ENCODE measurements at regions not wholly inside any gene's neighbourhood (a gene's known extent, or its start where the extent isn't known, plus 50 kb on each side); places are given as distances from the start of the nearest gene placed in this dataset.
"Not testable (repeated sequence)": the region's sequence is repeated elsewhere in the genome, so short reads cannot be mapped to it uniquely, and the experiment has no call there.

DNA sequence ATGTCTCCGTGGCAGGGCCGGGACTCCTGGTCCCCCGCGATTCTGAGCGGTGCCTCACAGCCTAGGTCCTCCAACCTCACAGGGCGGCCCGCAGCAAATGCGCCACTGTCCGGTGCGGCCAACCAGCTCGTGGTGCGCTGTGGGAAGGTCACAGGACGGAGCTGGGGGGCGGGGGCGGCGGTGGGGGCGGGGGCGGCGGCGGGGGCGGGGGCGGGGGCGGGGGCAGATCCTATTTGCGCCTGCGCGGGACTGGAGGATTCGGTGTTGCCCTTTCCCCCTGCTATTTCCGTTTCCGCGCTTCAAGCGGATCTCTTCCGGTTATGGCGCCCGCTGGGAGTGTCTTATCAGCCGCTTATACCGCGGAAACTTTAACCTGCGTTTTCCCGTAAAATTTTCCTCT is 106.7 kb upstream of the SNRPN start:
- DNase-seq: no peak

DNA sequence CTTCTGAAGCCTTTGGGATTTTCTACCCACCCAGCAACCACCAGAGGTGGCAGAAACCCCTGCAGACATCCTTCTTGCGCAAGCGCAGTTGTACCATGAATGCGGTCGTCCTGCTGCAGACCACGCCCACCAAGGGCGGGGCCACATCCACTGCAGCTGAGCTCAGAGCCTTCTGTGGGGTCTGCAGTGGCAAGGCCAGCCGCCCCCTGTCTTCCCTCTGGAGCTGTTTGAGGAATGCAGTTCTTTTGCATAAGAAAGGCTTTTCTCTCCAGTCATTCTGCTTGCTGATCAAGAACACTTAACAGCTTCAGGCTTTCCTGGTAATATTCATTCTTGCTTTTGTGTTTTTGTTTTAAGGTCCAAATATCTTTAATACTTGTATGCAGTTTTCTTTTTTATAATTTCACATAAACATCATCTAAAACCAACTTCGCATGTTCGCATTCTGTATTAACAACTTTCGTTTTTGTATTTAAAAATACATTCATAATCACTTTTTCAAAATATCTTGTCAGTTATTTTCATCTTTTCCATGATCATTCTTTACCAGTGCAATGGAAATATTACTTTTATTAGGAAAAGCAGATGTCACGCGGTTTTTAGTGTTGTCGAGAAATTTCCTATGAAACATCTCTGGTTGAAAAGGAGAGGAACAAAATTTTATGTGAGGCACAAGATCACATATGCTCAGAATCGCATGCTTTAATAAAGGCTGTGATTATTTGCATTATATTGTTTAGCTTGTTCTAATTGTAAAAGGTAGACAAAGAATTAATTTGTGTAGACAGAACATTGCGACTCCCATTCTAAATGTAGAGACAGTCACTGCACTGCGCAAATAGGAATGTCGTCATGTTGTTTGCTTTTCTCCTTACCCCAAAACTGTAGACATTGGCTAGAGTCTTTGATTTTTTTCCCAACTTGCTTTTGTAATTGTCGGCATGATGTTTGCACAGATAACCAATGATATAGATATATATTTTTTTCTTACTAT is 98.1 kb upstream of the SNRPN start:
- no peak for DNase-seq

DNA sequence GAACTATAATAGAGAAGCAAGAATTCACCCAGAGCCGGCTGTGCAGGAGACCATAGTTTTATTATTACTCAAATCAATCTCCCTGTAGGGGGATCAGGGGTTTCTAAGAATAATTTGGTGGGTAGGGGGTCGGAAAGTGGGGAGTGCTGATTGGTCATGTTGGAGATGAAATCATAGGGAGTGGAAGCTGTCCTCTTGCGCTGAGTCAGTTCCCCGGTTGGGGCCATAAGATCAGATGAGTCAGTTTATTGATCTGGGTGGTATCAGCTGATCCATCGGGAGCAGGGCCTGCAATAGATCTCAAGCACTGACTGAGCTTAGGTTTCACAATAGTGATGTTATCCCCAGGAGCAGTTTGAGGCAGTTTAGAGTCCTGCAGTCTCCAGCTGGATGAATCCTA is 97.0 kb upstream of the SNRPN start:
- no peak for DNase-seq

DNA sequence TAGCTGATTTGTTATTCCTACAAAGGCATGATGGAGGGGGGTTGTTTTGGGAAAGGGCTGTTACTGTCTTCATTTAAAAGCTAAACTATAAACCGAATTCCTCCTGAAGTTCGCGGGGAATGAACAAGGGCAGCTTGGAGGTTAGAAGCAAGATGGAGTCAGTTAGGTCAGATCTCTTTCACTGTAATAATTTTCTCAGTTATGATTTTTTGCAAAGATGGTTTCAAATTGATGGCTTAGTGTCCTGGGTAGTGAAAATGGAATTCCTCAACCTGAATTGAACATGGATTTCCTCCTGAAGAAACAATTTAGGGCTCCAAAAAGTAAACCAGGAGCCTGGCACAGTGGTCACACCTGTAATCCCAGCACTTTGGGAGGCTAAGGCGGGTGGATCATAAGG is 96.6 kb upstream of the SNRPN start:
- DNase-seq: not testable (repeated sequence)

- DNase-seq: no peak
Measured at GRCh38 chr15:24858737-24859601, 95.8 kb upstream of the SNRPN start.

- no peak for DNase-seq
Measured at GRCh38 chr15:24861014-24861690, 93.6 kb upstream of the SNRPN start.

- DNase-seq: no peak
Measured at GRCh38 chr15:24862726-24863521, 91.9 kb upstream of the SNRPN start.

DNA sequence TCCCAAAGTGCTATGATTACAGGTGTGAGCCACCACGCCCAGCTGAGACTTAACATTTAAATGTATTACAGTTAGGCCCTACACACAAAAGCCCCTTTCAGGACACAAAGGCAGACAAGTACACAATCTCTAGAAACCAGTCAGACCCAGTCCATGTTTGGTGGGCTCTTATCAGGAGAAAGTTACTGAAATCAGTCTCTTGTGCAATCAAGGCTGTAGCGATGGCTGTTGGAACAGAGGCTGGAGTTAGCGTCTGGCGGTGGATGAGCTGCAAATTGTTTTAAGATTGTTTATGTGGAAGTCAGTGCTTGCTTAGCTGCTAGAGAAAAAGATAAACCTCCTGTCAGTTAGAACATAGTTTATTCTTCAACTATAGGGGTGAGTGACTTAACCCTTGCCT is 89.5 kb upstream of the SNRPN start:
- no peak for DNase-seq

DNA sequence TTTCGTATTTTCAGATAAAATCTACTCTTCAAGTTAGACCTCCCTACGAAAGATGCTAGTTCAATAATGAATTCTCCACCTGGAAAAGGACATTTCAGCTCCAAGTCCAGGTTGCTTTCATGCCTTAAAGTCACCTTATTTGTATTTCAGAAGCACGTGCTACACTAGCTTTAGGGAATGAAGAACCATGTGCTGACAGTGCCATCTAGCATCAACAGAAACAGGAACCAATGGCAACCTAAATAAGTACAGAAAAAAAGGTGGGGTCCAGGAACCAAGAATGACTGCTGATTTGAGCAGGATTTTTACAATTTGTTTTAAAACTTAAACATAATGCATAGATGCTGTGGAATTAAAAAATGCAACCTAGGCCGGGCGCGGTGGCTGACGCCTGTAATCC is 77.6 kb upstream of the SNRPN start:
- DNase-seq: no peak

- no peak for DNase-seq
Measured at GRCh38 chr15:24878153-24878552, 76.6 kb upstream of the SNRPN start.

- no peak for DNase-seq
Measured at GRCh38 chr15:24879492-24879891, 75.3 kb upstream of the SNRPN start.

GRCh38 chr15:24880663-24881062 is 74.1 kb upstream of the SNRPN start:
- no peak for DNase-seq

- no peak for DNase-seq
Measured at GRCh38 chr15:24886538-24886937, 68.2 kb upstream of the SNRPN start.

- no peak for DNase-seq
Measured at GRCh38 chr15:24898715-24899272, 56.0 kb upstream of the SNRPN start.

- DNase-seq: no peak
Measured at GRCh38 chr15:24899367-24899766, 55.4 kb upstream of the SNRPN start.

- DNase-seq: no peak
Measured at GRCh38 chr15:24899795-24900194, 55.0 kb upstream of the SNRPN start.

- DNase-seq: no peak
Measured at GRCh38 chr15:24901409-24901808, 53.4 kb upstream of the SNRPN start.

All from NCI-H526 (cell line).